ENCODE measurements at regions not wholly inside any gene's neighbourhood (a gene's known extent, or its start where the extent isn't known, plus 50 kb on each side); places are given as distances from the start of the nearest gene placed in this dataset.

DNA sequence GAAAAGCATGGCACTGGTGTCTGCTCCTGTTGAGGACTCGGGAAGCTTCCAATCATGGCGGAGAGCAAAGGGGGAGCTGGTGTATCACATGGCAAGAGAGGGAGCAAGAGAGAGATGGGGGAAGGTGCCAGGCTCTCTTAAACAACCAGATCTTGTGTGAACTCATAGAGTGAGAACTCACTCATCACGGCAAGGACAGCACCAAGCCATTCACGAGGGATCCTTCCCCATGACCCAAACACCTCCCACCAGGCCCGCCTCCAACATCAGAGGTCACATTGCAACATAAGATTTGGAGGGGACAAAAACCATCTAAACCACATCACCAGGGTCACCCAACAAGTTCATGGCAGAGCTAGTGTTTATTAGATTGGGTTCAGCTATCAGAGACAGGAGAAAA is 218.7 kb upstream of the BCOR start:
- no peak for DNase-seq (ENCODE audit: low read depth in 2 of 2)

DNA sequence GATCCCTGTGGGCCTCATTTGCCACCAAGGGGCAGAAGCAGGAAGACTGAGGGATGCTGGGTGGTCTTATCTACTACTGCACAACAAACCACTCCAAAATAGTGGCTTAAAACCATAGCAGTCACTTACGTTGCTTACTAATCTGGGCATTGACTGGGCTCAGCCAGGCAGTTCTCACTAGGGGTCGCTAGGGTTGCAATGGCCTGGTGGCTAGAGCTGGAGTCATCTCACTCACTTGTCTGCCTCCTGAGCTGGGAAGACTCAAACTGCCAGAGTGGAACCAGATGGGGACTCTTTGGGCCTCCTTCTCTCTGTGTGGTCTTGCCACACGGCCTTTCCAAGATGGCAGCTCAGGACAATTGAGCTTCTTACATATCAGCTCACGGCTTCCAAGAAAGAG is 216.3 kb upstream of the BCOR start:
- DNase-seq (ENCODE audit: low read depth in 2 of 2), result no peak

DNA sequence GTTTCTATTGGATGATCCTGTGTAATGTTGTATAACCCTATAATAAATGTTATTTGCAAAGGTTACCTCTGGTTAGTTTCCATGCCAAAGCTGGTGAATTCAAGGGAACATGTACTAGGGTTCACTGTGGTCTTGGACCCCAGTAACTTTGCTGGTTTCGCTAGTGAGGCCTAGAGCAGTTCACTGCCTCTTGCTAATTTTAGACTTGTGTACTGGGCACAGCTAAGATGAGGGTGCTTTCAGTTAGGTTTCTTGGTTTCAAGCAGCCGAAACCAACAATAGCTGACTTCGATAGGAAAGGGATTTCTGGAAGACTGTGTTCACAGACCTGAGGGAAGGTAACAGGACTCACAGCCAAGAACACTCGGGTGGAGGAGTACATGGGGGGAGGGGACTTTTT is 215.5 kb upstream of the BCOR start:
- no peak for DNase-seq (ENCODE audit: low read depth in 2 of 2)

DNA sequence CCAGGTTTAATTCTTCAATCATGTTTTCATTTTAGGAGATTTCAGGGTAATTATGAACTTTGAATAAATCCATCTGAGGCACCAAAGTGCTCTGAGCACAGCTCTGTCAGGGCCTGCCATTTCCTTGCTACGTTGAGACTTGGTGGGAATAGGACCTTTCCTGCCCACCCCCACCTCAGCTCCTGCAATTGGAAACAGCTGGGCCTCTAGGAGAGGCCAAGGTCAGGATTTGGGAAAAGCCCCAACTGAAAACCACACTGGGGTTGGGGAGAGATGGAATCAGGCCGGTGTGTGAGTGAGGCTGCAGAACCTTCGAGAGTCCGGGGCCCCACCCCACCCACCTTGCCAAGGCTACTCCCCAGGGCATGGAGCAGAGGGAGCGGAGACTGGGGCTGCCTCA is 212.7 kb upstream of the BCOR start:
- no peak for DNase-seq (ENCODE audit: low read depth in 2 of 2)

DNA sequence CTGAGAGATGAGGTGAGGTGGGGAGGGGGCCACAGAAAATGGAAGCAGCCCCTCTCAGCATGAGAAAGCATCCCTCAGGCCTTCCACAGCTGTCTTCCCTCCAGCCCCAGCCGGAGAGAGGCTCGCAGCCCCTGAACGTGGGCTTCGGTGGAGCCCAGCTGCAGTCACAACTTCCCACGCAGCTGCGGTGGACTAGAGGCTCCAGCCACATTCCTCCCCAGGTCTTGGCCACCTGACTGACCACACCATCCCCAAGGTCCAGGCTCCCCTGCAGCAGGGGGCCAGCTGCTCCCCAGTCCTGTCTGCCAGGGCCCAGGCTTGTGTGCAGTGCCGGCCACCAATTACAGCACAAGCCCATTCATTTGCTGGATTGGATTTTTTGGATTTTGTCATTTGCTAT is 212.3 kb upstream of the BCOR start:
- DNase-seq (ENCODE audit: low read depth in 2 of 2), result no peak

DNA sequence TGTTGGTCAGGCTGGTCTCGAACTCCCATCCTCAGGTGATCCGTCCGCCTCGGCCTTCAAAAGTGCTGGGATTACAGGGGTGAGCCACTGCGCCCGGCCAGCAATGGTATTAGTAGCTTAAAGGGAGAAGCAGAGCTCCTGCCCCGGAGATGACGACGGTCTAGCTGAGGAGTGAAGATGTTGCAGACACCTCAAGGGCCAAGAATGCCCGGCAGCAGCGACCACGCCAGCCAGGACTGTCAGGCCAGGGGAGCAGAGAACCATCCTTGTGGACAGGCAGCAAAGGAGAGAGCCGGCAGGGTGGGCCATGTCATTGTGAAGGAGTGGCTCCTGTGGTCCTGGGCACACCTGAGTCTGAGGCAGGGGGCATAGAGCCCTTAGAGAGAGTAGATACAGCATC is 210.1 kb upstream of the BCOR start:
- DNase-seq (ENCODE audit: low read depth in 2 of 2), result no peak

DNA sequence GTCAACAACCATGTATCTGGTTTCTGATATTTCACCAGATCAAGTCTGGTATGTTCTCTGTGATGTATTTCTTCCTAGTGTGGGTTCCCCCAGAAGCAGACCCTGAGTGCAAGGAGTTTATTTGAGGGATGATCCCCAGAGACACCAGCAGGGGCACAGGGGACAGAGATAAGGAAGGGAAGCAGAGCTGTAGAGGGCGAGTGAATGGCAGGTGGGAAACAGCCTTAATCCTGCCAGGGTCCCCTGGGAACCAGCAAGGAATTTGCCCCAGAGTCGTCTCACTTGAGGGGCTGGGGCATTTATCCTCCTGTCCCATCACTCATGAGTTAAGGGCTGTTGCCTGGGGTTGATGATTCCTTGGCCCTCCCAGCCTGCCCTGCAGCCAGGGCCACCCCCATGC is 206.4 kb upstream of the BCOR start:
- DNase-seq (ENCODE audit: low read depth in 2 of 2), result no peak

DNA sequence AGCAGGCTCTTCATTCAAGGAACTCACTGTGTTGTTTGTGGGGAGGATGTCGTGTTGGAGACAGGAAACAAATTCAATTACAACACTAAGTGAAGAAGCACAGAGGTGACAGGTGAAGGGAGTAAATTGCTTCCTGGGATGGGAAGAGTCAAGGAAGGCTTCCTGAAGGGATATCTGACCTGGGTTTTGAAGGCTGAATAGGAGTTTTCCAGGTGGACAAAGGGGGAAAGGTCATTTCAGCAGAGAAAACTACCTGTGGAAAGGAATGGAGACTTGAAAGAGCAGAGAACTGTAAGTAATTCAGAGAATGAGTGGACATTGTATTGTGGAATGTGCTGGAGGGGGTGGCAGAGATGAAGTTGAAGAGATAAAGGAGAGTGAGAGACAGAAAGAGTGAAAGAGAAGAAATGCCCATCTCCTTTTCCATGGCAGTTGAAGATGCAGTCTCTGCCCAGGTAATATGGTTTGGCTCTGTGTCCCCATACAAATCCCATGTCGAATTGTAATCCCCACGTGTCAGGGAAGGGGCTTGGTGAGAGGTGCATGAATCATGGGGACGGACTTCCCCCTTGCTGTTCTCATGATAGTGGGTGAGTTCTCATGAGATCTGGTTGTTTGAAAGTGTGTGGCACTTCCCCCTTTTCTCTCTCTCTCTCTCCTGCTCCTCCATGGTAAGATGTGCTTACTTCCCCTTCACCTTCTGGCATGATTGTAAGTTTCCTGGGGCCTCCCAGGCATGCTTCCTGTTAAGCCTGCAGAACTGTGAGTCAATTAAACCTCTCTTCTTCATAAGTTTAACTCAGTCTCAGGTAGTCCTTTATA is 205.7 kb upstream of the BCOR start:
- DNase-seq (ENCODE audit: low read depth in 2 of 2), result no peak

DNA sequence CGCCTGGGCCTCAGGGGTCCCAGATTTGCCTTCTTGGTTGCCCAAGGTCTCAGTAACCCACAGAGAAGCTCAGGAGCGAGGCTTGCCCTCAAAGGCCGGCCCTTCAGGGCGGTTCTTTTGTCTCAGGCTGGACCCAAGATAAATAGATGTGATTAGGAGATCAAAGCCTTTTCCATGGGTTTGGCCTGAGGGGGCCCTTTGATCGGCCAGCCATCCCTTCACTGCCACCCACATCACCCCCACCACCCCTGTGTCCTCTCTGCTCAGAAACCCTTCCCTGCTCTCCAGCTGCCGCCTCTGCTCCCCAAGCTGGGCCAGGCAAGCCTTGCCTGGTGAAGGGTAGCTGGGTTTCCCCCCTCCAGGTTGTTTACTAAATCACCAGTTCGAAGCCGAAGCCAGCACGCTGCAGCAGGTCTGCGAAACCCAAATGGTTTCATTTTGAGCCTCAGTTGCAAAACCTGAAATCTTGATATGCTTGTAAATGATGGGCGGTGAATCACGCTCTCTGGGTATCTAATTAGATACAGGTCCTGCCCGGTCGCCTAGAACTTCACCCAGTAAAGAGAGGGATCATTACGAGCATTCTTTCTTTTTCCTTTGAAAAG is 202.6 kb upstream of the BCOR start:
- no peak for DNase-seq (ENCODE audit: low read depth in 2 of 2)

DNA sequence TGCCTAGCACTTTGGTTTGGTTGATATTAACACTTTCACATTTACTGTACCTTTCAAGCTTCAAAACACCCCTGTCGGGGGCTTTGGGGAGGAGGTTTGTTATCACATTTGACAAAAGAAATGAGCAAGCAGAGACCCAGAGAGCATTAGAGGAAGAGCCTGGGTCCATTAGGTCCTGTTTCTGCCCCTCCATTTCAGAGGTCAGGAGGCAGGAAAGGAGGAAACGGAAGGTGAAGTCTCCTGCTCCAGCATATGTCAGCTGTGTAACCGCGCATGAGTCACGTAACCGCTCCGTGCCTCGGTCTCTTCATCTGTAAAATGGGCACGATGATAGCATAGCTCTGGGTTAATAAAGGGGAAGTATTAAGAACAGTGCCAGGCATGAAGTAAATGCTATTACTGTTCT is 201.9 kb upstream of the BCOR start:
- DNase-seq (ENCODE audit: low read depth in 2 of 2), result no peak

DNA sequence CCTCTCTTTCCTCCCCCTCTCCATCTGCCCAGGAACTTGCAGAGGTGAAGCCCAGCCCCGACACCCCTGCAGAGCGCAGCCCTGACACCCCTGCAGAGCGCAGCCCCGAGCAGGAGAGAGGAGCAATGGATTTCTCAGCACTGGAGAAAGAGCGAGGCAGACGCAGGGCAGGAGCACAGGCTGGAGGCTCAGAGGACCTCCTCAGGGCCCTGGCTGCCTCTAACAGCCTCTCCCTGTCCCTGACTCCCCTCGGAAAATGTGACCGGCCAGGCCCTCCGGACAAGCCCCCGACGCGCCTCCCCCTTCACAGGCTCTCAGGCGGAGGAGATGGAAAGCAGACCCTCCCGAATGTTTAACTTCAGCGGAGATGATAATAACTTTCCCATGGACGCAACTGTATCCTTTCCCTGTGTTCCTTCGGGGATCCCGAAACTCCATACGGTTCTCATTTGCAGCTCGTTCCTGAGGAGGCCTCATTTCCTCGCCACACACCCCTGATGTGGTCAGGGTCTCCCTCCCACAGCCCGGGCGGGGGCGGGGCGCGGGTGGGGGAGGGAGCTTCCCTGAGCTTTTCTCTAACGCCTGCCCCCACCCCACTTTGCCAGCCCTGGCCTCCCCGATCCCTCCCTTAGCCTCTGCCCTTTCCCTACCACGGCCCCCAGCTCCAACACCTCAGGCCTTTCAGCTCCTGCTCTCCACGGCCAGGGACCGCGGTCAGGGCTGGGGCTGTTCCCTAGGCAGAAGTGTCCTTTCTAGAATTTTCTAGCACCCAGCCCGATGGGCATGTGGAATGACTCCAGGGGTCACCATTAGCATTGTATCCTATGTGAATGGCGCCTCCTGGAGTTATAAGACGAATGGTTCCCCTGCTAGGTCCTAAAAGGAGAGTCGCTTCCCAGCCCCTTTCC is 201.1 kb upstream of the BCOR start:
- DNase-seq (ENCODE audit: low read depth in 2 of 2), result no peak

DNA sequence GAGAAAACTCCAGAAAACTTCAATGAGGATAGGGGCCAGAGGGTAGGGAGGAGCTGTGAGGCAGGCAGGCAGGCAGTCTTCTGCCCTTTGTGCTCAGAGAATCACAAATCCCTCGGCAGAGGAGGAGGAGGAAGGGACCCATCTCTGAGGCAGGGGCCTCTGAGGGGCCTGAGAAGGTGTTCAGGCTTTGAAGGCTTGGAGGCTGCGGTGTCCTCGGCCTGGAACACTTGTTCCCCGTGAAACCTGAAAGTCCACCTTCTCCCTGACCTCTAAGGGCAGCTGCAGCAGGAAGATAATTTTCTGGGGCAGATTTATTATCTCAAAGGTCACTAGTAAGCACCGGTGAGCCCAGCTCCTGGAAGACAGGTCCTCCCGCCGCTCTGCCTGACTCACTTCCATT is 200.3 kb upstream of the BCOR start:
- no peak for DNase-seq (ENCODE audit: low read depth in 2 of 2)

DNA sequence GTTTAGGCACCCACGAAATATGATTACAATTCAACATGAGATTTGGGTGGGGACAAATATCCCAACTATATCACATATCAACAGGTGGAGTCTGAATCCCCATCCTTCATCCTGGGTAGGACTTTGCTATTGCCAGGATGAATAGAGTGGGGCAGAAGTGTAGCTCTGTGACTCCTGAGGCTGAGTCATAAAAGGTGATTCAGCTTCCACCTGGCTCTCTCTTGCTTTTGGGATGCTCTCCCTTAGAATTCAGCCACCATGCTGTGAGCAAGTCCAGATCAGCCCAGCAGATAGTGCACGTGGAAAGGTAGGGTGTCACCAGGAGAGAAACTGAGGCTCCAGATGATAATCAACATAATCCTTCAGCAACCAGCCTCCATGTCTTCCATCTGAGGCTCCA is 193.8 kb upstream of the BCOR start:
- no peak for DNase-seq (ENCODE audit: low read depth in 2 of 2)

DNA sequence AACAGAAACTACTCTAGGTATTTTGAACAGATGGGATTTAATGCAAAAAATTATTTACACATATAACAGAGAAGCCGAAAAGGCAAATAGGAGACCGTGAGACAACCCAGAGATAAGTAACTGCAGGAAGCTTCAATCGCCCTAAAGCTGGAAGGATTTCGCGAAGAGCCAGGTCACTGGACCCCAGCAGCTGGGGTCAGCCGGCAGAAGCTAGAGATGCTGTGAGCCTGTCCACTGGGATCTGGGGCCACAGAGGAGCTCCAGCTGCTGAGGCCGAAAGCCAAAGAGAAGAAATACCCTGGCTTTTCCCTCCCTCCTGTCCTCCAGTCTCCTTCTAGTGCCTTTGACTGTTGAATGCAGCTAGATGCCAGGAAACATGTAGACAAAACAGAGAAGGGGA is 192.8 kb upstream of the BCOR start:
- no peak for DNase-seq (ENCODE audit: low read depth in 2 of 2)

DNA sequence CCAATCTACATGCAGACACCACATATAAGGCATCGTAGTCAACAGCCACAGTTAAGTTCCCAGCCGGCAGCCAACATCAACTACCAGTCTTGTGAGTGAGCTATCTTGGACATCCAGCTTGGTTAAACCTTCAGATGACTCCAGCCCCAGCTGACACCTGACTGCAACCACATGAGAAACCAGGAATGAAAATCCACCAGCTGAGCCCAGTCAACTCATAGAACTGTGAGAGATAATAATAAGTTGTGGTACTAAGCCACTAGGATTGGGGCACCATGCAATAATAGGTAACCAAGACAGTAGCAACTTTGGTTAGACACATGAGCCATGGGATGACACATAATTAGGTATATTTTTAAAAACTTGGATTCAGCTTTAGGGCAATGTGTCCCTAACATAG is 188.1 kb upstream of the BCOR start:
- no peak for DNase-seq (ENCODE audit: low read depth in 2 of 2)

DNA sequence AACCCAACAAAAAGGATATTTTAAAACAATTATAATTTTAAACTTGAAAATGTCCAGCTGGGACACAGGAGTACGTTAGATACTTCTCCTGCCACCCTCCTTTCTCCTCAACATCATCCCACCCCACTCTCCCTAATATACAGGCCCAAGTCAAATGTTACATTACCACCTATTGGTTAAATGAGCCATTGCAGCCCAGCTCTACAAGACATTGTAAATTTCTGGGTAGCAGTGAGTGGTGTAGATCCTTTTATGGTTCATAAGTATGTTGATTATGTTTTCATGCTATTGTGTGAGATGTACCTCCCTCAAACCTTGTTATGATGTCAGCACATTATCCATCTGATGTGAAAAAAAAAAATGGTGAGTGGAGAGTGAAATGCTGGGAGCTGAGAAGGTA is 187.1 kb upstream of the BCOR start:
- DNase-seq (ENCODE audit: low read depth in 2 of 2), result no peak

DNA sequence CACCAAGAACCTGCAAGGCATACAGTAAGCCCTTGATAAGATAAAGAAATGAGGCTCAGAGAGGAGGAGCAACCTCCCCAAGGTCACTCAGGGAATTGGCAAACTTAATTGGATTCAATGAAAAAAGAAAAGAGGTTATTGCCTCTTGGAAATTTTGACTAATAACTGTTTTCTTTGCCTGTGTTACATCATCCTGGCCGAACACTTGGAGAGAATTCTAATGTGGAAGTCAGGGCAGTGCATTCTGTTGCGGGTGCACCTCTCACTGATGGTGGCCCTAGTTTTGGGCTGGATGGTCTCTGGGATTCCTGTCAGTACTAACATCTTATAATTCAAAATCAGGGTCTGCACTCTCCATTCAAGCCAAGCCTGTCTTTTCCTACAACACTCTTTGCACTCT is 186.2 kb upstream of the BCOR start:
- no peak for DNase-seq (ENCODE audit: low read depth in 2 of 2)

DNA sequence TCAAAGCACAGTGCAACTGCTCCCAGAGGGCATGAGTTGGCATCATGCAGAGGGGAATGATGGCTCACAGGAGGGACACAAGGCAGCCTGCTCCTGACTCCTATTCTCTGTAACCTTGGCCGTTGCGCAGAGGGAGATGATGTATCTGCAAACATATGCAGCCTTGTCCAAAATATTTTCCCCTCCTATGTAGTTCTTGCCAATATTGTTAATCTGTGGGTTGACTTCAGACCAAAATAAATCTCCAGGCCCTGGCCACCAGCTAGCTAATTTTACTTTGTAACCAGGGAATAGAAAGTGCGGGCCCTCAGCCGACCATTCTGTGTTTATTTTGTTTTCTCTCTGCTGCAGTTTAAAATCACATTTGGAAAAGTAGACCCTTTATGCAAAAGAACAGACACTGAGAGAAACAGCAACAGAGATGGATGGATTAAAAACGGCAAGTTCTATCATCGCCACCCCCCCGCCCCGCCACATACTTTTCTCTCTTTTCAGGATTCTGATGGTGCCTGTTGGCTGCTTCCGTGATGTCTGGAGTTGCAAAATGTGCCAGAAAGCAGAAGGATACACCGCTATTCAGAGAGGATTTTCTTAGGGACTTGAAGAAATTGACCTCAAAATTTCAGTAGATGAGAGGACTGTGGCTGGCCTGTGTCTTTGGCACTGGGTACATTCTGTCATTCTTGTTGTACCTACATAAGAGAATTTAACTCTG is 185.3 kb upstream of the BCOR start:
- DNase-seq (ENCODE audit: low read depth in 2 of 2), result no peak

DNA sequence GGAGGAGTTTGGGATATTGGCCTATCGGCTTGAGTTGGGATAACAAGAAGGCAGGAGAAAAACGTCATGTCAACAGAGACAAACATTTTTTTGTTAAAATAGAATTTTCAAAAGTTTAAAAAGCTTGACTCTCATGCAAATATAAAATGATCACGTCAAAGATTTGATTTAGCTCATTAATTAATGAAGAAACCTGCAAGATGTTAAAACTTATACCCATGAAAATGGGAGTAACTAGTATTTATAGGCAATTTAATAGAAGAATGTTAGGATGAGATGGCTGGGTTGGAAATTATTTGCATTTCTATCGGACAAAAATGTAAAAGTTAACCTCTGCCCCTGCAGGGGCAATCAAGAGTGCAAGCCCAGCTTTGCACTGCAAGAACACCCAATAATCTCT is 184.6 kb upstream of the BCOR start:
- DNase-seq (ENCODE audit: low read depth in 2 of 2), result no peak

DNA sequence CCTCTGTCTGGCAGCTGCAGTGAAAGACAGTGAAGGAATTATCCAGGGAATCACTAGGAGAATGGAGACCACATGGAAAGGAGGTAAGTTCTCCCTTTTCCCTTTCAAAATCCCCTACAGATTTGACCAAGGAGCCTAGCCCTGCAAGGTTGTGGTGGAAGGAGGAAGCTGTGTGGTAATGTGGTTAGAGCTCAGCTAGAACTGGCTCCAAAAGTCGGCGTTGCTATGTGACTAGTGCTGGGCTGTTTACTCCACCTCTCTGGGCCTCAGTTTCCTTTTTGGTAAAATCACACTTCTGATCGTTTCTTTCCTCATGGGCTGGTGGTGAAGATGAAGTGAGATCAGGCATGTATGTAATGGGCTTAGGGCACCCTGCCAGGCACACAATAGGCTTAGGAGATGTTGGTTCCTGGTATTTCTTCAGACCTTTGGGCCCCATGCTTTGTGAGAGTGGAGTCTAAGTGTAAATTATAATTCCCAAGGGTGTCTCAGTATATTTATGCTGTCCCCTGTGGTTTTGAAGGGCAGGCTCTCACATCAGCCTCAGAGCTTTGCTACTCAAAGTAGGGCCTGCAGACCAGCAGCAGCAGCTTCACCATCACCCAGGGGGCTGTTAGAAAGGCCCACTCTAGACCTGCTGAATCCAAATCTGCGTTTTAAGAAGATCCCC is 183.7 kb upstream of the BCOR start:
- no peak for DNase-seq (ENCODE audit: low read depth in 2 of 2)

DNA sequence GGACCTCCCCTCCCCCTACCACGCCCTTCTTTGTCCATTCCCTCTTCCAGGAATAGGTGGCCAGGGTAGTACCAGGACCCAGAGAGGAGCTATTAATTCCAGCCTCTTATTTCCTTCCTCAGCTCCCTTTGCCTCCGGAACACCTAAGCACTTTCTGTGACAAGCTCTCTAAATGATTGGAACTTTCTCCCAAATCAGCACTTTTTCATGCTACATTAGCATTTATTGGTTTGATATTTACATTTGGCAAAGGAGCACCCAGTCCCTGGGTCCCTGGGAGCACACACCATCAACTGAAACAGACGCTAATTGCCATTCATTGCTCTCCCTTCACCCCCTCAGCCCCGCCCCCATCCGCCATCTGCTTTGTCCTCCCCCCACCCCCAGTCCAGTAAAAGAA is 182.0 kb upstream of the BCOR start:
- no peak for DNase-seq (ENCODE audit: low read depth in 2 of 2)

DNA sequence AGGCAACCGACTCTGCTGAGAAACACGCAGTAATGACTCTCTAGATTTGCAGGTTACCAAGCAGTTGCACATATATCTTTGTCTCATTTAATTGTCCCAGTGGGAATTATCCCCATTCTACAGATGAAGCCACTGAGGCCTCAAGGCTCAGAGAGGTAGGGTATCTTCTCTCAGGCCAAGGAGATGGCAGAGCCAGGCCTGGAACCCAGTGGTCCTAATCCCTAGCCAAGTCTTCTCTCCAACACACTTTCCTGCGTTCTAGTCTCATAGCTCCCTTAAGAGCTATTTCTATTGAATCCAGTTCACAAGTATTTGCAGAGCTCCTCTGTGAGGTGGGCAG is 181.3 kb upstream of the BCOR start:
- DNase-seq (ENCODE audit: low read depth in 2 of 2), result no peak

Data from stimulated activated CD8-positive, alpha-beta memory T cell treated with anti-CD3 and anti-CD28 coated beads, Interleukin-2, amount 100 ng/mL, for 1 hour (primary cell).